ENCODE measurements at regions not wholly inside any gene's neighbourhood (a gene's known extent, or its start where the extent isn't known, plus 50 kb on each side); places are given as distances from the start of the nearest gene placed in this dataset.

- TF ChIP-seq CTCF (IDR thresholded peaks at IDR 0.05) (no peak), CEBPB (IDR thresholded peaks at IDR 0.05) (no peak), SREBF2 (IDR thresholded peaks at IDR 0.05) (no peak), USF2 (IDR thresholded peaks at IDR 0.05) (no peak), KDM1A (IDR thresholded peaks at IDR 0.05; ENCODE audit: low read depth) (no peak), POLR2A (IDR thresholded peaks at IDR 0.05; ENCODE audit: low read length) (no peak), EP300 (IDR thresholded peaks at IDR 0.05) (no peak), ESRRA (IDR thresholded peaks at IDR 0.05; ENCODE audit: borderline replicate concordance, low read length) (no peak)
These were observed 290.9 kb upstream of the NFE2L3 start for GRCh38 chr7:25861164-25861496.

All from A549 (cell line).